HG02852 (cell line): ENCODE measurements at regions not wholly inside any gene's neighbourhood (a gene's known extent, or its start where the extent isn't known, plus 50 kb on each side); places are given as distances from the start of the nearest gene placed in this dataset.
"Not testable (repeated sequence)": the region's sequence is repeated elsewhere in the genome, so short reads cannot be mapped to it uniquely, and the experiment has no call there.

ENCODE experiments used
- ATAC-seq: cut with Tn5 transposase; IDR thresholded peaks from one replicate; pipeline ENCODE4 v1.9.1; 2021; ENCODE audit warnings: mild to moderate bottlenecking, moderate library complexity; ENCODE audit not compliant: unreplicated experiment

DNA sequence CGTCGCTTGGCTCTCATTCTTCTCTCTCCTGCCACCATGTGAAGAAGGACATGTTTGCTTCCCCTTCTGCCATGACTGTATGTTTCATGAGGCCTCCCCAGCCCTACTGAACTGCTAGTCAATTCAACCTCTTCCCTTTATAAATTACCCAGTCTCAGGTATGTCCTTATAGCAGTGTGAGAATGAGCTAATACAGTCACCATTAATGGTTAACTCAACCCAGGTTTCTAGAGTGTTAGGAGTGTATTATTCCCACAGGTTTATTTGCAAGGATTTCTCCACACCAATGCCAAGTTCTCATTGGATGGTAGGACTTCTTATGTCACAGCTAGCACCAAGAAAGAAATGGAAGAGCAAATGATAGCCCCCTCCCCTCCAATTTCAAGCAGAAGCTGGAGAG lies 71.9 kb downstream of the DYNAP start:
- ATAC-seq: no peak

DNA sequence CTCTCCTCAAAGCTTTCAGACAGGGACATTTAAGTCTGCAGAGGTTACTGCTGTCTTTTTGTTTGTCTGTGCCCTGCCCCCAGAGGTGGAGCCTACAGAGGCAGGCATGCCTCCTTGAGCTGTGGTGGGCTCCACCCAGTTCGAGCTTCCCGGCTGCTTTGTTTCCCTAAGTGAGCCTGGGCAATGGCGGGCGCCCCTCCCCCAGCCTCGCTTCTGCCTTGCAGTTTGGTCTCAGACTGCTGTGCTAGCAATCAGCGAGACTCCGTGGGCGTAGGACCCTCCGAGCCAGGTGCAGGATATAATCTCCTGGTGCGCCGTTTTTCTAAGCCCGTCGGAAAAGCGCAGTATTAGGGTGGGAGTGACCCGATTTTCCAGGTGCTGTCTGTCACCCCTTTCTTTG lies 78.7 kb downstream of the DYNAP start:
- not testable (repeated sequence) for ATAC-seq

DNA sequence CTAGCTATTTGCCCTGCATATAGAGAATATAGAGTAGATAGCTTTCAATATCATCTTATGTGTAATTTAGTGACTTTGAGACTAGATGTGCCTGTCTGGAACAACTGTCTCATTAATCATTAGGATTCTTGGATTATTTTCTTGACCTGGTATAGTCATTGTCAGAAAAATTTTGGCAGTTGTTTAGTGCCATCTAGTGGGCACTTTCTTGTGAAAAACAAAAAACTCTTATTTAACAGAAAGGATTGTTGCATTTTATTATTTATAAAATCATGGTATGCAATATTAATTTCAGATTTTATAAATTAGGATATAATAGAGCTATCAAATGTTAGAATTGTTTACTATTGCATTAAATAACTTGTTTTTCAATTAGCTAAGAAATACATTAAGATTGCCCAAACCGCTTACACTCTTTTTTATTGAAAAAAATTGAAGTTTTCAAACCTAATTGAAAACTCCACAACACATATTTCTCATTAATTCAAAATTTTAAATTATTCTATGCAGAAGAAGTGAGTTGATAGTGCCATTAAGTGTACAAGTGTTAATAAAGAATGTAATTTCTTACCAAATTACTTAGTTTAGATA lies 80.3 kb downstream of the DYNAP start:
- ATAC-seq: no peak

DNA sequence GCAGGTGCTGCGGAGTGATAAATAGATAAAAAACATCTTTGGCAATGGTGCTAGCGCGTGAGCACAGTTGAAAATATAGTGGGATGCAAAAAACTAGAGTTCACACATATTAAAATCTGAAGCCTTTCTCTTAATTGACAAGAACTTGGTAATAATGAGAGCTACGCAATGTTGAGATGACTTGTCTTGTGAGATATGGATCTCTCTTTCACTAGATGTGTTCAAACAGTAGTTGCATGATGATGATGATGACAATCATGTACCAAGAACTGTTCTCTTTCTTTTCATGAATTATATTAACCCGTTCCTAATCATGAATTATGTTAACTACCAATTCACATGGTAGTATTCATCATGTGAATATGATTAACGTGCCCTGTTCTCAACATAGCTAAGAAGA lies 81.1 kb downstream of the DYNAP start:
- ATAC-seq: no peak

DNA sequence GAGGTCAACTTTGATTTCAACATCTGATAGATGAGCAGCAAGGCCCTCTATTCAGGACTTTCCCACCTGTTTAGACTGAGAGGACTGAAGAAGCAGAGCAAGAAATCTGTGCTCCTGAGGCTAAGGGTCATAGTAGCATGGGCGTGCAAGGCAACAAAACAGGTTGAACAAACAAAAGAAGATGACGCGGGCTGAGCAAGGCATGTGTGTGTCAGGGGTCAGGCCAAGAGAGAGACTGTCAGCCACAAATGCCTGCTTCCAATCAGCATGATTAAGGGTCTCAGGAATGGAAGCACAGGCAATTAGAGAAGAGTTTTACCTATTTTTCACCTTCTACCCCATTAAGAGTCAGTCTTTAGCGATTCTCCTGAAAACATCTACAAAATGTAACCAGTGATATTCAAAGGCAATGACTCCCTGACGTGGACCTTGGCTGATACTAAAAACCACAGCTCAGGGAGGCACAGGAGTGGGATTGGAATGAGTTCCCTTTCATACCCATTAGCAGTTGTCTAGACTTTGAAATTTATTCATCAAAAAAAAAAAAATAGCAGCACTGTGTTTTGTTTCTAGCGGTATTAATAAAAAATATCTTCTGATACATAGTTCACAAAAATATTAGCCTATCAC lies 81.9 kb downstream of the DYNAP start:
- no peak for ATAC-seq

DNA sequence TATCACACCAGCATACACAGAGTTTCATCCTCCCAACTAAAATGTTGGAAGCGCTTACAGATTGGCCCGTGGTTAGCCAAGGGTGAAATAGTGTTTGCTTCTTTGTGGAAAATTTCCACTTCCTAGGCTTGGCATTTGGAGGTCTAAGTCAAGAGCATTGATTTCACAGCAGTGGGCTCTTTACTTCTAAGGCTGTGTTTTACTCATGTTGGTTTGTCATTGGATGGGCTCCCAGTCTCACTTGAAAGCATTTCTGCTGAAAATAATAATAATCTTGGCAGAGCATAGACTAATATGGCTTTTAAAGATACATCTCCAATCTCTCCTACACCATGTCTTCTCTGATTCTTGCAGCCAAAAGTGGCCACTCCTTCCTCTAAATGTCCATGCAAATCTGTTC lies 82.9 kb downstream of the DYNAP start:
- no peak for ATAC-seq

DNA sequence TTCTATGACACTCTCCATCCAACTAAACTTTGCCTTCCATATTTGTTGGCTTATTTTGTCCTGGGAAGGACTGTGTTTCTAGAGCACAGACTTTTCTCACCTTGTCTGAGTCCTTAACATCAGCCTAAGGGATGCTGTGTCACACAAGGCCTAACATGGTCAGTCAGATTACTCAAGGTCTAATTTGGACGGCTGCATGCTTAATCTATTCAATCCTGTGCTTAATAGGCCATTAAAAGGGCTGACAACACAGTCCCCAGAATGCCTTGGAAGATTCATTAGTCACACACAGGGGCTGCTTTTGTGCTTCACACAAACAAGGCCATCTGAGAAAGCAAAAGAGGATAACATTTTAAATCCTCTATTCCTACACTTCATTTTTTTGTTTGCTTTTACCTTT lies 84.0 kb downstream of the DYNAP start:
- no peak for ATAC-seq

DNA sequence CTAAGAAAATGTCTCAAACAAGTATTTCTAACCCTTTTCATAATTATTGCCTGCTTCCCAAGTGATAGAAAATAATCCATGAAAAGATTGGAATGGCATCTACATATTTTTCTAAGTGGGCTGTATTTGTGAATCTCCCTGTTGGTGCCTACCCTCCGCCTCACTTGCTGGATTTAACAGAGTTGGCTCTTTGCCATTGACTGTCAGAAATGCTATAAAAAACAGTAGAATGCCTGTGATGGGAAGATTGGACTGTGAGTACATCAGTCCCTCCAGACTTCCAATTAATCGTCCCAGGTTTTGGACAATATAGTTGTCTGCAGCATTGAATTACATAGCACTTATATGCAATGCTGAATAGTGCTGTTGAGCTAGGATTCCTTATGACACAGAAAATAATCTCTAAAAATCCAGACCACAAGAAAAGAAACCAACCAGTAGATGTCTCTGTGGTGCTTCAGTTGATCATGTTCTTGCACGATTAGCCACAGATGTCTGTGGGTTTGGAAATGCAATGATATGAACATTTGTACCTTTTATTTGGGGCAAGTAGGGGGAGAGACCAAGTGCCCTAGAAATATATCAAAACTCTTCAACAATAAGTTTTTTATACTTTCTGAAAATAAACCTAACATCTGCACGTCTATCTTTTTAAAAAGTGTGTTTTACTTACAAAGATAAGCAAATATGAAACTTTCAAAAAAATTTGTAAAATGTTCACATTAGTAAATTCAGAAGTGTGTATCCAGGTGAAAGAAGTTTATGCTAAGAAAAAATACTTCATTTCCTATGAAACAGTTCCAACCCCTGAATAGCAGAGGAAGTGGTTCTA lies 88.5 kb downstream of the DYNAP start:
- ATAC-seq: no peak

DNA sequence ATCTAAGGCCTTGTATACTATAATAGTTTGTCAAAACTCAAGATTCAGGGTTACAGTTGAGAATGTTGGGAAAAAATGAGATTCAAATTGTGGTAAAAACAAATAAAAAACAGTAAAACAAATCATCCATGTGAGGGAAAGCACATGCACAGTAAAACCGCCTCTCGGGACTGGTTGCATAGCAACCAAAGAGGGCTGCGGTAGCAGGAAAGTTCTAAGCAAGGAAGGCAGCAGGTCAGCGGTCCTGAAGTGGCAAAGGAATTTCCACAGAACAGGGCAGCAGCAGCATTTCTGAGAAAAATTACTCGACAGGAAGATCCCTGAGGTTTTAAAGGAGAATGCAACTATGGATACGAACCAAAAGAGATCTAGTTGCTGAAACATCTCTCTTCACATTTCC lies 93.7 kb downstream of the DYNAP start:
- no peak for ATAC-seq

DNA sequence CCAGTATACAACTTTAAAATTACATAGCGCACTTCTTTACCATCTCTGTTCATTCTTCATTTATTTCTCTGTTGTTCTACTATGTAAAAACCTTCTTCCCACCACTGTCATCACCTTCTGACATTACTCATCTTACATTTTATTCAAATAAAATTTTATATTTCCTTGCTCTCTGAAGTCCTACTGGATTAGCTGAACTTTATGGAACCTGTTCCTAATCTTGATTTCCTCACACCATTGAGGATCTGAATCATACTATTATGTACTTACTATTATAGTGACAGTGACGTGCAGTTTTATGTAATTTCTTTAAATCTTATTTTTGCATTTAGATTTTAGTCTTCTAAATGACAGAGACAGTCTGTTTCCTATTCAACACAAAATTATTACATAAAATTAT lies 98.3 kb downstream of the DYNAP start:
- ATAC-seq: no peak

DNA sequence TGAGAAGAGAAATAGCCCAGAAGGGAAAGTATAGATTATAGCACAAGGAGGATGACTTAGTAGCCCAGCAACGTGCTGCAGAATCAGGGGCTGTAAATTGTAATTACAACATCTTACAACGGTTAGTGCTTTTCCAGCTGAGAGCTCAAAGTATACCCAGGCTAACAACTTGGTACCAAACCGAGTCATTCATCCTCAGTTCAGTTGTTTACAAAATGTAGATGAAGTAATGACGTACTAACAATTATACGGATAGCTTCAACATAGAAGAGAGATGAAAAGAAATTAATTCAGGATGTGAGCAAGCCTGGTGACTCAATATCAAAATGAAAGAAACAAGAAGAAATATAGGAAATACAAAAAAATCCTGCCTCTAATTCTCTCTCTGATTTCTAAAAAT lies 99.2 kb downstream of the DYNAP start:
- no peak for ATAC-seq

DNA sequence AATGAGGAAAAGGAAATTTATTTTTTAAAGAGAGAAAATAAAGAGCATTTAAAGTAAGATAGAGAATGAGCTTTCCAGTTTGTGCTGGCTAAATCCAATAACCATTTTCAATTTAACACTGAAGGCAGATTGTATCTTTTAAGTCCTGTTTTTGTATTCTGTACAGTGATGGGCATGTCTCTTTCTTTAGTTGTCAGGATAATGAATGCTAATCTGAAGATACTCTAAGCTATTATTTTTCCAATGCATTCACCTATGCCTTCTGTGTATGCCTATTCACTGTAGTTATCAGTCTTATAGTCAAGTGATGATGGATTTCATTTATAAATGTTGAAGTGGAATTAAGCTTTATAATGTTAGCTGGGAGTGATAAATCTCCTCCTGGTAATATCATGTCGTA lies 101.4 kb downstream of the DYNAP start:
- ATAC-seq: no peak

DNA sequence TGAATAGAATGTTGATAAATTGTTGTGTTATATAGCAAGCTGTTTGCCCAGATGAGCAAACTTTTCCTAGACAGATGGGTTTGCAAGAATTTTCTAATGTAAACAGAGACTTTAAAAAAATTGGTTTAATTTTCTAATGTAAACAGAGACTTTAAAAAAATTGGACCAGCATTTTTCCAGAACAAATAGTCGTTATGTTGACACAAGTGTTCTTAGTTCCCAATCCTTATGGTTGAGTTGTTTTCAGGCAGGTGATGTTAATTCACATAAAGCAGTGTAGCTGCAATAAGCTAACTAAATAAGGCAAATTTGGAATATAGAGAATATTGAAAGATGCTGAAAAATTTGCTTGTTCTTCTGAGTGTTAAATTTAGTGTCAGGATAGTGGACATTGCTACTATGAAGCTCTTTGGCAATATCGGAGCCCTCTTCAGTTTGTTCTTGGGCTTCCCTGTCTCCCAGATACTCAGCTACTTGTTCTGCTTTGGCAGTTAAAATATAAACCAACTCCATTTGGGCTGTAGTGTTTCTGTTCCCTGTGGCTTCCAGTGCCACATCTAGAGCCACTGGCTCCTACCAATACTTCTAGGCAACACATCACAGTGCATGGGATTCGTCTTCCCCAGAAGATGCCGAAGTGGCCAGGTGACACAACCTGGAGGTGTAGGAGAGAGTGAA lies 105.7 kb downstream of the DYNAP start:
- no peak for ATAC-seq

DNA sequence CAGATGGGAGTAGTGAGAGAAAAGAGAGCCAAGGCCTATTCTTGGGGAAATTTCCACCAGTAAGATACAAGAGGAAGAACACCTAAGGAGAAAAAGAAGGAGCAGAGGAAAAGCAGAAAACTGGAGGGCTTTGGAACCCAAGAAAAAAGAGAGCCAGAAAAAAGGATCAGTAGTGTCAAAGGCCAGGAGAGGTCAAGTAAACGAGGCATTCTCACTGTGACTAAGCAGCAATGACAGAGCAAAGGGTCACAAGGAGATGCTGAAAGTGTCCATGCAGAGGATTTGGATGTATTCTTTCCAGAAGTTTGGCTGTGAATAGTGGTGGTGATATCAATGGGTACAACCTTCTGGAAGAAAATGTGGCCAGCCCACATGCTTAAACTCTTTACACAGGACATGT lies 109.5 kb downstream of the DYNAP start:
- ATAC-seq: no peak

DNA sequence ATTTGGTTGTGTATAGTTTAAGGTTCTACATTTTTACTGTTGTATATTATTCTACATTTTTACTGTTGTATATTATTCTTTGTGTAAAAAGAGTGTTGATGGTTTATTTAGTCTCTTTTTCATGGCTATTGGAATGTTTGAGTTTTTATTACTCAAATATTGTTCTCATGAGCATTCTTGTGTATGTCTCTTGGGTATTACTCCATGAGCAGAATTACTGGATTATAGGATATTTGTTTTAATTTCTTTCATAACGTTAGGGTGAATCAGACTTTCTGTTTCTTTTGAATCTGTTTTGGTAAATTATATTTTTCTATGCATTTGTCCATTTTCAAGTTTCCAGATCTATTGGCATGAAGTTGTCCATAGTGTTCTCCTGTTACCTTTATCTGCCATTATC lies 111.6 kb downstream of the DYNAP start:
- no peak for ATAC-seq

DNA sequence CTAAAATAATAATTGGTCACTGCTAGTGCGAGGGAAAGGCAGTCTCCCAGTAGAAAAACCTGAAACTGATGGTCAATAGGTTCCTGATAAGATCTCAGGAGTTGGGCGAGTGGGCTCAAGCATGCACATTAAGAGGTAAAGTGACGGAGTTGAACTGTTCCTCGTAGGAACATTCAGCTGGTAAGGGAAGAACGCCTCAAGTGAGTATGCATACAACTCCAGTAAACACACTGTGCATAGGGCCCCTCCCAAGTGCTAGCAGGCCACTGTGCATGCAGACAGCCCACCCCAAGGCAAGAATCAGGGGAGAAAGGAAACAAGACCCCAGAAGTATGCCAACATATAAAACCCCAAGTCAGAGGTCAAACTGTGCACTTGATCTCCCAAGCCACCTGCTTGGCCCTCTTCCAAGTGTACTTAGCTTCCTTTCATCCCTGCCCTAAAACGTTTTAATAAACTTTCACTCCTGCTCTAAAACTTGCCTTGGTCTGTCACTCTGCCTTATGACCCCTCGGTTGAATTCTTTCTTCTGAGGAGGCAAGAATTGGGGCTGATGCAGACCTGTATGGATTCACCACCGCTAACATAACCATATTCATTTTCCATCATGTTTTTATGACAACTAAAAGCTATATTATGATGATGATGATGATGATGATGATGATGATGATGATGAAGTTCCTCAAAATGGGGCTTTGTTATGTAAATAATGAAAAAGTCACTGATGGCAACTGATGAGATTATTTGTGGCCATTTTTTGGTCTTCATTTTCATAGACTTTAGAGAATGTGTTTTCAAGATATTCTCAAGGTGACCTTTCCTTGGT lies 118.0 kb upstream of the RAB27B start:
- ATAC-seq: no peak

DNA sequence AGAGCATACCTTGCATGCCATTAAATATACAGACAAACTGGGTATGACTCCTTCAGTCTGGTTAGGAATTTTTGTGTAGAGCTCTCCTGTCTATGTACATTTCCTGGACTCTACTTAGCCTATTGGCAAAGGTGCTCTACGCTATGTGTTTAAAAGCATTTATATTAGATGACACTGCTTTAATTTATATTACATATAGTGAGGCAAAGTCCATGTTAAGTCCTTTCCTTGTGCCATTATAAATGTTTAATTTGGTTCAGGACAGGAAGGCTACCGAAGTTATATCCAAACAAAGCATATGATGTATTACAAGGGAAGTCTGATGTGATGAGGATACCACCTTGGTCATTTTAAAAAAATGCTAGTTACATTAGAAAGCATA lies 117.4 kb upstream of the RAB27B start:
- no peak for ATAC-seq

DNA sequence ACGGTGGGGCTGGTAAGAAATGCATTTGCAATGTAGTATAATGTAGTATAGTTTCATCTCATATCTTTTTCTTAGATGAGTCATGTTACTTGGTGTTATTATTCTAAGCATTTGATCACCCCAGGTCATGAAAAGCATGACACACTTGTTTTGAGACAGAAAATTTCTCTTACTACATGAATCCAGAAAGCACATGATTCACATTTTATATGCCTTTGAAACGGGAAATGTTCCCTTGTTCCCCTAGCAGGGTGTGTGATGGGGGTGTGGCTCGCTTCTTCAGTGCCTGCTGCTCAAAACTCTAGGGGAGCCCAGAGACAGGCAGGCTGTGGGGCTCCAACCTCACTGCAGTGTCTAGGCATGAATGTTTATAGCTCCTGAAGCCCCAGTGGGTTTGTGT lies 116.0 kb upstream of the RAB27B start:
- no peak for ATAC-seq

DNA sequence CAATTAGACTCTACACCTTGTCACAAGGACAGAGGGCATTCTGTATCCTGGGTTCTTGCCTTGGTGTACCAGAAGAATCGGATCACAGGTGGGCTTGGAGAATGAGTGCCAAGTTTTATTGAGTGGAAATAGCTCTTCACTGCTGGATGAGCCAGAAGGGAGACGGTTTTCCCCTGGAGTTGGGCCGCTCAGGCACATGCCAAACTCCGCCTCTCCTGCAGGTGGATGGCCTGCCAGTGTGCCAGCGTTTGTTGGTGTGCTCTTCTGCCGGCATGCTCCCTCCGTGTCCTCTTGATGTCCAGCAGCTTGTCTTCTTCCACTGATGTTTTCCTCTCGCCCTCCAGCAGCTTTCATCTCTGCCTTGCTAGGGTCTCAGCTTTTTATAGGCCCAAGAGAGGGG lies 115.5 kb upstream of the RAB27B start:
- ATAC-seq: no peak

DNA sequence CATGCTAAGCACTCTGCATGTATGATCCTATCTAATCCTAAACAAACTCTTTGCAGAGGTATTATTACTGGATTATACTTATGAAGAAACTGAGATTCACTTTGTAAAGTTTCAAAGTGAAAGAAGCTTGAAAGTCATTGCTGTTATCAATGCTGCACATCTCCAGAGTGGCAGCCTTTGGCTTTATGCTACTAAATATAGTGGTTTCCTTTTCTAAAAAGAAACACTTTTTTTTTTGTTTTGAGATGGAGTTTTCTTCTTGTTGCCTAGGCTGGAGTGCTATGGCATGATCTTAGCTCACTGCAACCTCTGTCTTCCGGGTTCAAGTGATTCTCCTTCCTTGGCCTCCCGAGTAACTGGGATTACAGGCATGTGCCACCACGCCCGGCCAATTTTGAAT lies 114.9 kb upstream of the RAB27B start:
- ATAC-seq: no peak

DNA sequence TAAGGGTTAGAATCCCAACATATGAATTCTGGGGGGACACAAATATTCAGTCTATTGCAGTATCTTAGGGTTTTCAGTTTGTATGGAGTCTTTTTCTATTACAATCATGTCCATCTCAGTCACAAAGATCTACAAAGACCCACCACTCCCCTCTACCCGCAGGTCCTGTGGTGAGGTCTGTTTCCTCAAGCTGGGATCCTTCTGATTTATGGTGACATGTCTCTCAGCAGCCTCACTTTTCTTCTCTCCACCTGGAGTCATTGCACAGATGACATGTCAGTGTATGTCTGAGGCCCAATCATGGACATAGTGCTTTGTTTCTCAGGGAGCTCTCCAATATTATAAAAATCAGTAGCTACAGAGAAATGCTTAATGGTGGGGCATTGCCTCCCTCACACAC lies 113.4 kb upstream of the RAB27B start:
- no peak for ATAC-seq
